NCI-H187 (cell line): ENCODE measurements at regions not wholly inside any gene's neighbourhood (a gene's known extent, or its start where the extent isn't known, plus 50 kb on each side); places are given as distances from the start of the nearest gene placed in this dataset.
"Not testable (repeated sequence)": the region's sequence is repeated elsewhere in the genome, so short reads cannot be mapped to it uniquely, and the experiment has no call there.

Experiments used
- DNase-seq, 2 experiments: peaks; one replicate each; lab custom pipeline; 2025; lab: John Stamatoyannopoulos, UW

DNA sequence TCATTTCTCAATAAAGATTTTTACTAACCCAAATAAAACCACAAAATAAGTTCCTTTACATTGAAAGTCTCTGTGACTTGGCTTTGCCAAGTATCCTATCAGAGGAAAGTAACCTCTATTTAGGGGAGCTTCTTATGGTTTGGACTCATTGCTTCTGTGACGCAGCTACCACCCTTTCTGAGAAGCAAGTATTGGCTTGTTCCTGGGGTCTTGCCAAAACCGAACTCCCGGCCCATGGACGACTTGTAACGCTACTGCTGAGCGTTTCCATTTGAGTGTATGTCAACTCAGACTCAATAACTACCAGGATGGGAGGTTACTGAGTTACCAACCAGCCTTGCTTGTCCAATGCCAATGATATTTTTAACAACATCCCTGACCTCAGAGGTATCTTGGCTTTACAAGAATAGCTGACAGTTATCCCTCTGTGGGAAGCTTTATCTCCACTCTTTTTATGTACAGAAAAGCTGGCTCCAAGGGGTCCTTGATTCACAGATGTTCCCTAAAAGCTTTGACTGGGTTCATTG lies 911.9 kb downstream of the TTLL7 start:
- DNase-seq, result no peak

DNA sequence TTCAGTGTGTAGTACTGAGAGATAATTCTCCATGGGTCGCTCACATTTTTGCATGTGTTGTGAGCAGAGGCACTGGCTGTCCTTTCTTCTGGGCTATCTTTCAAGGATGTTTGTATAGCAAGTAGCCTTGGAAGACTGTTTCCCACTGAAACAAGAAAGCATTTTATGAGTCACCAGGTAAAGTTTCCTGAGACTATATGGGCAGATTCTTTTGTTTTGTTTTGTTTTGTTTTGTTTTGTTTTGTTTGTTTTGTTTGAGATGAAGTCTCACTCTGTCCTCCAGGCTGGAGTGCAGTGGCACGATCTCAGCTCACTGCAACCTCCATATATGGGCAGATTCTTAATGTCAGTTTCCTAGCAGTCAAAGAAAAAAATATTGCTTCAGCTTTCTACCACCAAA lies 912.6 kb downstream of the TTLL7 start:
- DNase-seq, result no peak

DNA sequence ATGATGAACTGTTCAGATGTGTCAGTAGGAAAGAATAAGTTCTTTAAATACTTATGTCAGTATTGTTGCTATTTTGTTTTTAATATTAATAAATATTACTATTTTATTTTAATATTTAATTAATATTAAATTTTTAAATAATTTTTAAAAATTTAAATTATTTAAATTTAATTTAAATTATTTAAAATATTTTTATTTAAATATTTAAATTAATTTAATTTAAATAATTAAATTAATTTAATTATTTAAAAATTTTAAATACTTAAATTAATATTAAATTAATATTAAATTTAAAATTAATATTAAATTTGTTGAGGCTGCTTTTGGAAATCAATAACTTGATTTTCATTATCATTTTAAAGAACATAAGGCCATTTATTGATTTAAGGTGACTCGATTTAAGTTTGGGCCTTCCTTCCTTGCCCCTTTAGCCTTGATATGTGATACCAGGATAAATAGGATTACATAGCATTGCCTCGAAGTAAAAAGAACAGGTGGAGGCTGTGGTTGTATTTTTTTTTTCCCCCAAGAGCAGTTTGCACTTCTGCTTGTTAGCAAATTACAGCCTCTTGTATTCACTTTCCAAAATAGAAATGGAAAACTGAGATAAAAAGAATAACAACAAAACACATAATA lies 915.2 kb downstream of the TTLL7 start:
- DNase-seq, result no peak

DNA sequence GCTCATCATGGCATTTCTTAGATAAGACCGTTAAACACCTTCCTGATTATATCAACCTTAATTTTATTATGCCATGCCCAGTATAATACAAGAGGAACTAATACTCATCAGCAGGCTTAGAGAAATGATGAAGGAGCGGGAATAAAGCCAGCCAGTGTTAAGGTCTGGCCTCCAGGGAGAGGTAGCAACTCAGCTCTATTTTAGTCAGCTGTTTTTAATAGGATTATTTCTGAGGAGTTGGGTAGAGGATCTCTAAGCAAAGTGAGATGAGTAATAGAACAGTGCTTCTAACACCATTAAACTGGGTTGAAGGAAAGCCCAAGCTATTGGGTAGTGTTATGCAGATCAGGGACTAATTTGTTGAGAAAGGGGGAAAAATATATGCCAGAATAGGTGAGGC lies 921.5 kb downstream of the TTLL7 start:
- DNase-seq, result no peak

DNA sequence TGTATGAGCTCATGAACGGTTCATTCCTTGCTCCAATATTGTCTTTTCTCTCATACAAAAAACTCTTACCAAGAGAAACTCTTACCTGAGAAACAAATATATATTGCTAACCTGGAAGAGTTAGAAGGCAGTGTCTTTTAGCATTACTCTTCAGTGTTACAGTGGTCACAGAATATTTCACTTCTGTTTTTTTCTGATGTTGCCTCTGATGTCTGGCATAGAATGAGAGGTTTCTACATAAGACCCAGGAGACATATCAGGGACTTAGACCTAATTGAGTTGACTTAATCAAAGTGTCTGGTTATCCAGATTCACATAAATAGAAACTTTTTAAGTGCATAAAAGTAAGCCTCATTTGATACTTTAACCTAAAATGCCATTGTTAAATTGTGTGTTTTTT lies 923.8 kb downstream of the TTLL7 start:
- DNase-seq, result no peak

DNA sequence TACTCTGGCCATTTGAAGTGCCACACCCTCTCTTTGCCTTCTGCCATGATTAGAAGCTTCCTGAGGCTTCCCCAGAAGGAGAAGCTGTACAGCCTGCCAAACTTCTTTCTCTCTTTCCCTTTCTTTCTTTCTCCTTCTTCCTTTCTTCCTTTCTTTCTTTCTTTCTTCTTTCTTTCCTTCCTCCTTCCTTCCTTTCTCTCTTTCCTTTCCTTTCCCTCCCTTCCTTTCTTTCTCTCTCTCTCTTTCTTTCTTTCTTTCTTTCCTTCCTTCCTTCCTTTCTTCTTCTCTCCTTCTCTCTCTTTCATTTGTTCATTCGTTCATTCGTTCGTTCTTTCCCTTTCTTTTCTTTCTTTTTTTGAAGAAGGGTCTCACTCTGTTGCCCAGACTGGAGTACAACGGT lies 931.0 kb downstream of the TTLL7 start:
- DNase-seq, result no peak

DNA sequence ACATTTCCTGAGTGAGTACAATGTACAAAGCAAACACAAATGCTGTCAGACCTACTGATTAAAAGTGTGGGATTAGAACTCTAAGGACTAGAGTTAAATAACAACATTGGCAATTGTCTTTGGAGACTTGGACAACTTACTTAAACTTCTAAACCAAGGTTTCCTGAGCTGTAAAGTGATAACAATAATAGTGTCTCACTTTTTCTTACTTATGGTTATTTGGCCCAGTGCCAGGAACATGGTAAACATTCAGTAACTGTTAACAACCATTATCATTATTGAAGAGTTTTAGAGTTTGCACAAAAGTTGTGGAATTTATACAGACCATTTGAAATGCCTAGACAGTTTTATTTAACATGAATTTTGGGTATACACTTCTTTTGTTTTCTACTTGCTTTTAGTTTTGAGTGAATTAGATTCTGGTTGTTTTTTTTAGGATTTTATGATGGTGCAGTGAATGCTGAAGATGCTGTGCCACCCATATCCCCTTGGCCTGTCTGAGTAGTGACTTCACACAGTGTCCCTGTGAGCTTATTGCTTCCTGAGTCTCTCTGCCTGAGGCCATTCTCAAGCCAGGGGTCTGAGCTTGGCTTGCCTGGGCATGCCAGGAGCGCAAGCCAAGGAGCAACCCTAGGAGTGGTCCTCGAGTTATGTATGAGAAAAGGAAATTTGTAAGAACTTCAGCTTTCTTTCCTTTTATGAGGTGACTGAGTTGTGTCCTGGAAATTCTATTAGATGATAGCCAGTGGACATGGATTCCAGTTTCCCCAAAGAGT lies 932.8 kb downstream of the TTLL7 start:
- no peak for DNase-seq

DNA sequence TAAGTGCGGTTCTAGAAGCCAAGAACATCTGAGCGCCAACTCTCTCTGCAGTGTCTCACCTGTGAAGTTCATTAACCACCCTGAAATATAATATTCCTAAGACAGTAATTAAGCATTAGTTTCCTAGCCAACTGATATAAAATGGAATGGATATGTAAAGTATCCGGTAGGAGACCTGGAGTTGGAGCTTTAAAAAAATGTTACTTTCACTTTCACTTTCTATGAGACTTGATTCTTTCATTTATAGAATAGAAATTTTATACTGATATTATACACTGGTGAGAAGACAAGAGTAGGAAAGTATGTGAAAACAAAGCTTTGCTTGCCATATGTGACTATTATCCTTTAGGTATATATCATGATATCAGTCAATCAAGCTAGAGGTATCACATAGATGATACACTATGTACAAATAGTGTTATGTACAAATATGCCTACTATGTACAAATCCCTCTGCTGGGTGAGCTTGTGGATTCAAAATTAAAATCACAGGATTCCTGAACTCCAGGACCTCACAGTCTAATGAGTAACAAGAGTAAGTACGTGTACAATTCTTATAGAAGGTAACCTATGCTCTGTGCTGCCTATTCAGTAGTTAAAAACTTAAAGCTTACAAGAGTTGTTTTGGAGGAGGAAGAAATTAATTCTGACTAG lies 934.2 kb downstream of the TTLL7 start:
- DNase-seq, result no peak

DNA sequence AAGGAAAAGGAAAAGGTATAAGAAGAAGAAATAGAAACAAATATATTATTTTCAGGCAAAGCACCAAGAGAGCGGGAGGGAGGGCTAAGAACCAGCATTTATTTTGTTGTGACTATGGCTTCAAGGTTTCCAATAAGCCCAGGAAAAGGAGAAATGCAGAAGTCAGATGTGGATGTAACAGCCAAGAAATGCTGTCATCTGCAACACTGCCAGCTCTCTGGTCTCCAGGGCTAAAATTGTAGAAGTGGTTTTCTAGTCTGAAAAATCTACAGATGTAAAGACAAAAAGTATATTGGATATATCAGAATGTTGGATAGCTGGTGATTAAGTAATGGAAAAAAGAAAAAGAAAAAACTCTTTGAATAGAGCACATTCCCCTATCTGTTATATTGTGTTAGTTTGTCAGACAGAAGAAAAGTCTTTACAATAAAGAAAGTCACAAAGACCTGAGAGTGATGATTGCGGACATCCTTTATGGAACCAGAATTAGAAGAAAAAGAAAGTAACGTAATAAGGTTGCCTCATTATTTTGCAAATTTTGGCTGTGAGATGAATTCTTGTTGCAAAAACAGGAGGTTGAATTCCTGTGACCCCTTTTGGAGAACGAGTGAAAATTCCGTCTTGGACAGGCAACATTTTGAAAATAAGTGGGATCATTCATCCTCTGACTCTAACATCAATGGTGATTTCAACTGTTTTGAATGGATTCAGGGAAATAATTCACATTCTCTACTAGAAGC lies 938.1 kb downstream of the TTLL7 start:
- DNase-seq, result no peak

DNA sequence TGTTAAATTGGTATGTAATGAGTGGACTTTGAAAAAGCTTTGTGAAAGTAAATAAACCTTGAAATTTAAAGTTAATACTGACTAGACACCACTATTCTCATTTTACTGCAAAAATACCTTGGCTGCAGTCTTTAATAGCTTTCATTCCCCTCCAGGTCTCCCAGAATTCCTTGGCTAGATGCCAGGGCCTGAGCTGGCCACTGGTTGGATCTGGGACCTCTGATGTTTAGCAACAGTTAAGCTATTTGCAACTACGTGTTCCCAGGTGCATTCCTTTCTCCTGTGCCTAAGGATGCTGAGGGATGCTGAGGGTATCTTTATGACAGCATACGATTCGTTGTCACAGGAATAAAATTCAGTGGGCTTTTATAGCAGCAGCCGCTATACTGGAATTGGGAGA lies 938.7 kb downstream of the TTLL7 start:
- DNase-seq, result no peak

DNA sequence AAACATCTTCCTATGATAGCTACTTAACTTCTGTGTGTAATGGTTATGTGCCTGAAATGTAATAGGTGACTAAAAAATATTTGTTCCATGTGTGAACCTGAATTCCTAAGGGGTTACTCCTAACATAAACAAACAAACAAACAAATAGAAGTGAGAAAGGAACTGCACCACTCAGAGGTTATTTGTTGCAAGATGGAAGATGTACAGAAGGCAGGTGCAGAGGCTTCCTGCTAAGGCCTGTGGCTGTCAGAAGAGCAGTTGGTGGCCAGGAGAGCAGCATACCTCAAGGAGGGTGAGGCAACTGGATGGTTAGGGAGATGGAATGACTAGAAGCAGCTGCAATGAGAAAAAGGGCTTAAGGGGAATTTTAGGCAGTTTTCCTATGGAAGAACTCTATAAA lies 940.6 kb downstream of the TTLL7 start:
- DNase-seq, result no peak

DNA sequence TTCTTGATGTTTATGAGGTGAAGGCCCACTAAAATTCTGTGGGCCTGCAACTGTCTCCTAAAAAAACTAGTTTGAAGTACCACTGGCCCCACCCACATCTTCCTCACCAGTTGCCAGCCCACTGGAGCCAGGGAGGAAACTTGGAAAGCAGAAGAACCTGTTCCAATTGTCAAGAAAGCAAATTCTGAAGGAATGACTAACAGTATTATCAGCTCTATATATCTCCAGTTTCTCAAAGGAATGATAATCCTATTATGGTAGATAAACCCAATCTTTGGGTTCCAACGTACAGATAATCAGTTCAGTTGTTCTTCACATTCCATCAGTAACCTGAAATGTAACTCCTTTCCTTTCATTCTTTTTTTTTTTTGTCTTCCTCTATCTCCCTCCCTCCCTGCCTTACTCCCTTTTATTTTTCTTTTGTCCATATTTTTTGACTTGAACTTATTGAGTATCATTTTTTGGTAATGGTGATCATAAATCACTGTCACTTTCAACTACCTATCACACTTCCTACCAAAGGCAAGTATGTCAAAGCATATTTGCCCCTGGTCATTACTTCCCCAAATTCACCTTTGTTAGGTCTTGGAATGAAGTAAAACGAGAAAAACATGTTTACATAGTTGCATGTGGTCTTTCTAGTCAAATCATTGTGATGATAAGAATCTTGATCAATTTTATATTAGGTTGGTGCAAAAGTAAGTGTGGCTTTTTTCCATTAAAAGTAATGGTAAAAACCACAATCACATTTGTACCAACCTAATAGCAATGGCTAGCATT lies 943.4 kb downstream of the TTLL7 start:
- no peak for DNase-seq

DNA sequence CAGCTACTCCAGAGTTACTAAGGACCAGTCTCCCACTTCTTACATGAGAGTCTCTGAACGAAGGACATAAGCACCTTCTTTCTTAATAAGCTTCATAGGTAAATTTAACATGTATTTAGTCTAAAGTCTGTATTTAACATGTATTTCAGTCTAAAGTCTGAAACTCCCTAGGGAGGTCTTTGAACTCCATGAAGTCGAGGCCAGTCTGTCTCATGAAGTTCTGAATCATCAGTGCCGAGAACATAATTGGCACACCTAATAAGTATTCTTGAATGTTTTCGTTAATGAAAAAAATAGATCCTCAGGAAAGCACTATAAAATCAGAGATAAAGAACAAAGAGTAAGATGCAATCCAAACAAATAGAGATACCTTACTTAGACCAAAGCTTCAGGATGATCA lies 945.5 kb downstream of the TTLL7 start:
- no peak for DNase-seq

DNA sequence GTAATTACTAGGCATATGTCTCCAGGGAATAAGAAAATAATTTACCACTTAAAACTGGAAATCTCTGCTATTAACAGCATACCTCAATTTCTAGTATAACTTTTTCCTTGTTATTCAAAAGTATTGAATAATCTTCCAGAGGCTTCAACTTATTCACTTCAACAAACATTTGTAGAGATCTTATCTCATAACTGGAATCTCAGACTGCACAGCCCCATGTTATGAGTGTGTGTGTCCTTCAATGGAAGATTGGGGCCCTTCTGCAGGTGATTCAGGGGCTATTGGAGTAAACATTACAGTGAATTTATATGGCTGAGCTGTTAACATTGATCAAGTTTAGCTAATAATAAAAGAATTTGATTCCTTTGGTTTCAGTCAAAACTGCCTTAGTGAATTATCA lies 946.1 kb downstream of the TTLL7 start:
- DNase-seq, result no peak

DNA sequence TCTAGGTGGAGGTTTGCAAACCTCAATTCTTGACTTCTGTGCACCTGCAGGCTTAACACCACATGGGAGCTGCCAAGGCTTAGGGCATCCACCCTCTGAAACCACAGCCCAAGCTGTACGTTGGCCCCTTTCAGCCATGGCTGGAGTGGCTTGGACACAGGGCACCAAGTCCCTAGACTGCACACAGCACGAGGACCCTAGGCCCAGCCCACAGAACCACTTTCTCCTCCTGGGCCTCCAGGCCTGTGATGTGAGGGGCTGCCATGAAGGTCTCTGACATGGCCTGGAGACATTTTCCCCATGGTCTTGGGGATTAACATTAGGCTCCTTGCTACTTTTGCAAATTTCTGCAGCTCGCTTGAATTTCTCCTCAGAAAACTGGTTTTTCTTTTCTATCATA lies 947.9 kb downstream of the TTLL7 start:
- not testable (repeated sequence) for DNase-seq

DNA sequence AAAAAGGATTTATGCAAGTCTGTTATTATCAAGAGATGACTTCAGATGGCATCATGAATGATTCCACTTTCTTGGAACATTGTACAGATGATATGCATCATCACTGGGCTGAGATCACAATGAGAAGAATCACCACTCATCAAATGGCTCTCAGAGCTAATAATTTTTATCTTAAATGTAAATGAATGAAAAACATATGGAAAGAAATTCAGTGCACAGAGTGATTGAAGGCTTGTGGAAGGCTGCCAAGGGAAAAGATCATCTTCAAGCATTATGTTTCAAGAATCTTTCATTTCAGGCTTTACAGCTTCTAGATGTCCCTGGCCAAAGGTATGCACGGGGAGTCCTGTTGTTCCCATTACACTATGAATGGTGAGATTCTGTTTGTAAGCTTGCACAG lies 955.7 kb downstream of the TTLL7 start:
- DNase-seq, result no peak

DNA sequence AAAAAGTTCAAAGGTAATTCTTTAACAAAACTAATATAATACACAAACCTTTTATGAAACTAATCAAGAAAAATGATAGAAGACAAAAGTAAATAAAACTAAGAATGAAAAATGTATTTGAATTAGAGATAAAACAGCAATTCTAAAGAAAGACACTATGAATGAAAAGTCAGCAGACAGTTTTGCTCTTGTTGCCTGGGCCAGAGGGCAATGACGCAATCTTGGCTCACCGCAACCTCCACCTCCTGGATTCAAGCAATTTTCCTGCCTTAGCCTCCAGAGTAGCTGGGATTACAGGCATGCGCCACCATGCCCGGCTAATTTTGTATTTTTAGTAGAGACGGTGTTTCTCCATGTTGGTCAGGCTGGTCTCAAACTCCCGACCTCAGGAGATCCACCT lies 959.8 kb downstream of the TTLL7 start:
- not testable (repeated sequence) for DNase-seq

DNA sequence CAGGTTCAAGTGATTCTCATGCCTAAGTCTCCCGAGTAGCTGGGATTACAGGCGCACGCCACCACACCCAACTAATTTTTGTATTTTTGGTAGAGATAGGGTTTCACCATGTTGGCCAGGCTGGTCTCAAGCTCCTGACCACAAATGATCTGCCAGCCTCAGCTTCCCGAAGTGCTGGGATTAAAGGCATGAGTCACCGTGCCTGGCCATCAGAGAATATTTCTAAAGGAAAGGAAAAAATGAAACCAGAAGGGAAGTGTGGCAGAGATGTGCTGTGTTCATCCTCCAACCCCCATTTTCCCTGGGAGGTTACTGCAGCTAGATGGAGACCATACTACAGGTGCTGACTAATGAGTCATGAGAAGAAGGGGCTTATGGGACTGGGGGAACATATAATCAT lies 964.1 kb downstream of the TTLL7 start:
- no peak for DNase-seq

DNA sequence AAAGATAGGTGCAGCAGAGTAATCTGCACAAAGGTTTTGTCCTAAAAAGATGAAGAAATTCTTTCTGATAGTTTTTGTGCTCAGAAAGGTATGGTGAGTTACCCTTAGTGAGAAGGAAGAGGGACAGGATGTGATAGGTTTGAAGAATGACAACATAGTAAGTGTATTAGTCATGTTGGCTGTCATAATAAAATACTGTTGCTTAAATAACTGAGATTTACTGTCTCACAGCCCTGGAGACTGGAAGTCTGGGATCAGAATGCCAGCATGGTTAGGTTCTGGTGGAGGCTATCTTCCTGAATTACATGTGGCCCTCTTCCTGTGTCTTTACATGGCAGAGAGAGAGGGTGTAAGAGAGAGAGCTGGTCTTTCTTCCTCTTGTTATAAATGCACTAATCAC lies 965.2 kb downstream of the TTLL7 start:
- DNase-seq, result no peak

DNA sequence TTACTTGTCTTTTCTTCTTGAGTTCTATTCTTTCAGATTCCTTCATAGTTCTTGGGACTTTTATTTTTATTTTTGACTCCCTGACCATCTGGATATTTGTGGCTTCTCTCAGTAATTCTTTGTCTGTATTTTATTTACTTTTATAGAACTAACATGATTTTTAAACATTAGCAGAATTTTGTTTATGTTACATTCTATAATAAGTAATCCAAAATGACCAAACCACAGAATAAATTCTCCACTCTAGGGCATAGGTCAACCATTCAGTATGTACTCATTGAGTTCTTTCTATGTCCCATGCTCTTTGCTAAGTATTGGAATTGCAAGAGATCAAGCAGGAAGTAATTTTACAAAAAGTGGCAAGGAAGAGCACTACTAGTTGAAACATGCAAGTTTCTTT lies 969.0 kb downstream of the TTLL7 start:
- no peak for DNase-seq

DNA sequence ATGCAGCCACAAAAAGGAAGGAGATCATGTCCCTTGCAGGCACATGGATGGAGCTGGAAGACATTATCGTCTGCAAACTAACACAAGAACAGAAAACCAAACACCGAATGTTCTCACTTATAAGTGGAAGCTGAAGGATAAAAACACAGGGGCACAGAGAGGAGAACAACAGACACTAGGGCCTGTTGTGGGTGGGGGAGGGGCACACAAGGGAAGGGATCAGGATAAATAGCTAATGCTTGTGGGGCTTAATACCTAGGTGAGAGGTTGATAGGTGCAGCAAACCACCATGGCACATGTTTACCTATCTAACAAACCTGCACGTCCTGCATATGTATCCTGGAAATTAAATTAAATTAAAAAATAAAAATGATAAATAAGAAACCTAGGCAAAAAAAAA lies 969.9 kb downstream of the TTLL7 start:
- DNase-seq, result no peak

DNA sequence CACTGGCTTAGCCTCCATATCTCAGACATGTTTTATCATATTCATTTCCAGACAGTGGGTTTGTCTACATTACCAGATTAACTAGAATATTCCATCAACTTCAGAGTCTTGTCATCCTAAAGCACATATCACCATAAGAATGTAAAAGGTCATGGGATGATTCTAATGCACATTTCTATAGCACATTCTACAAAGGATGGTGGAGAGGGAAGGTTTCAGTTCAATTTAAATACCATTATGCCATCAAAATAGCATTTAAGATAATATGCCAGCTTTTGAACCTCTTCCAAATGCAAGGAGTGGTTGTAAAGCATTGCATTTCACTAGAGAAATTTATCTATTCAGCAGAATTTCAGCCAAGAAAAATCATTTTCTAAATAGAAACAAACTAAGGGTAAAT lies 970.5 kb downstream of the TTLL7 start:
- DNase-seq, result no peak
